ENCODE measurements at regions not wholly inside any gene's neighbourhood (a gene's known extent, or its start where the extent isn't known, plus 50 kb on each side); places are given as distances from the start of the nearest gene placed in this dataset.

DNA sequence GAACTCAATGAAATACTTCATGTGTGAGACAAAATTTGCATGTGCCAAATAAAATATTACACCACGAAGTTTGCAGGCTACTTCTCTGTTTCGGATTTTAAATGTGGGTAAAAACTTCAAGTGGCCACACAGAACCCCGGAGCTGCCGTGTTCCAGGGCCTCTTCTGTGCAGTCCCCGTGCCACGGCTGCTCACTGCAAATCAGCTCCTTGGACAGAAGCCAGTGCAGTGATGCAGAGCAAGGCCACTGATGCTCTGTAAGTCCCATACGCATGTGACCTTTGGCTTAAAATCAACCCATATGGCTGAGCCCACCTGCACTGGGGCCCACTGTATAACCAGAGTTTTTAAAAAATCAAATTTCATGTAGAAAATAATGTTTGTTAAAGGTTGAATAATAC is 1309.4 kb downstream of the TBC1D22A start:
- Histone ChIP-seq H3K4me2 (ENCODE audit: low read depth, low read length, poor library complexity, severe bottlenecking) (no peak overlapping the region), H3K4me1 (ENCODE audit: insufficient read depth, low read length, poor library complexity, severe bottlenecking) (no peaks in the 10 kb centered on the region), H2AFZ (ENCODE audit: low read length) (no peak overlapping the region), H3K27me3 (ENCODE audit: insufficient read depth, low read length, poor library complexity, severe bottlenecking) (no peaks in the 10 kb centered on the region), H3K79me2 (ENCODE audit: insufficient read depth, low read length) (no peaks in the 10 kb centered on the region), H4K20me1 (ENCODE audit: insufficient read depth, low read length, poor library complexity, severe bottlenecking) (no peaks in the 10 kb centered on the region), H3K9me2 (replicated peaks; ENCODE audit: low read depth, low read length) (no peaks in the 10 kb centered on the region), H3K9ac (ENCODE audit: low read depth, low read length, poor library complexity, severe bottlenecking) (no peak overlapping the region), H3K36me3 (ENCODE audit: insufficient read depth, low read length) (no peaks in the 10 kb centered on the region), H3K4me3 (ENCODE audit: low read length, poor library complexity, severe bottlenecking) (no peak overlapping the region), H3K9me3 (ENCODE audit: insufficient read depth, low read depth, low read length) (peaks cover 4% of the 10 kb centered on the region; the same call in 1 of the 2 replicates), H3F3A (ENCODE audit: low read depth) (no peaks in the 10 kb centered on the region)
- TF ChIP-seq EZH2phosphoT487 (IDR thresholded peaks at IDR 0.05; ENCODE audit: borderline replicate concordance): no peak
- TF ChIP-seq, protein P1, sequence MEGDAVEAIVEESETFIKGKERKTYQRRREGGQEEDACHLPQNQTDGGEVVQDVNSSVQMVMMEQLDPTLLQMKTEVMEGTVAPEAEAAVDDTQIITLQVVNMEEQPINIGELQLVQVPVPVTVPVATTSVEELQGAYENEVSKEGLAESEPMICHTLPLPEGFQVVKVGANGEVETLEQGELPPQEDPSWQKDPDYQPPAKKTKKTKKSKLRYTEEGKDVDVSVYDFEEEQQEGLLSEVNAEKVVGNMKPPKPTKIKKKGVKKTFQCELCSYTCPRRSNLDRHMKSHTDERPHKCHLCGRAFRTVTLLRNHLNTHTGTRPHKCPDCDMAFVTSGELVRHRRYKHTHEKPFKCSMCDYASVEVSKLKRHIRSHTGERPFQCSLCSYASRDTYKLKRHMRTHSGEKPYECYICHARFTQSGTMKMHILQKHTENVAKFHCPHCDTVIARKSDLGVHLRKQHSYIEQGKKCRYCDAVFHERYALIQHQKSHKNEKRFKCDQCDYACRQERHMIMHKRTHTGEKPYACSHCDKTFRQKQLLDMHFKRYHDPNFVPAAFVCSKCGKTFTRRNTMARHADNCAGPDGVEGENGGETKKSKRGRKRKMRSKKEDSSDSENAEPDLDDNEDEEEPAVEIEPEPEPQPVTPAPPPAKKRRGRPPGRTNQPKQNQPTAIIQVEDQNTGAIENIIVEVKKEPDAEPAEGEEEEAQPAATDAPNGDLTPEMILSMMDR (conservative IDR thresholded peaks at IDR 0.05; ENCODE audit: low read length): no peak

DNA sequence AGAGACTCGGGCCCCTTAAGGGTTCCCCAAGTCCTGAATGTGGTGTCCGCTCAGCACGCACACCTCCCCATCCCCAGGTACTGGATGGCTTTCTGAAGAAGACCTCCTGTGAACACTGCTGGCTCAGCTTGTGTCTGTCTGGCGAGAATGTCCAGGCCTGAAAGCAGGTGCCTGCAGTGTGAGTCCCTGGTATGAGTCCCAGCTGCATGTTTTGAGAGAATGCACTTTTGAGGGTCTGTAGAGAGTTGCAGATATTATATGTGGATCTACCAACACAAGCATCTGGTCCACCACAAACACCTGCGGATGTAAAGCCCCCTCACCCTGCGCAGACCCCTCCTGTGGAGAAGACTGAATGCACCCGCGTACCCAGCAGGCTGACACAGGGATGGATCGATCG is 1308.9 kb downstream of the TBC1D22A start:
- no peak overlapping the region for H3K9ac ChIP-seq (ENCODE audit: low read depth, low read length, poor library complexity, severe bottlenecking)
- H3K79me2 ChIP-seq (ENCODE audit: insufficient read depth, low read length): no peaks in the 10 kb centered on the region
- H3K4me3 ChIP-seq (ENCODE audit: low read length, poor library complexity, severe bottlenecking): no peak overlapping the region
- H3F3A ChIP-seq (ENCODE audit: low read depth): no peaks in the 10 kb centered on the region
- no peak overlapping the region for H3K4me2 ChIP-seq (ENCODE audit: low read depth, low read length, poor library complexity, severe bottlenecking)
- peaks cover 4% of the 10 kb centered on the region; the same call in 1 of the 2 replicates for H3K9me3 ChIP-seq (ENCODE audit: insufficient read depth, low read depth, low read length)
- H3K27me3 ChIP-seq (ENCODE audit: insufficient read depth, low read length, poor library complexity, severe bottlenecking): no peaks in the 10 kb centered on the region
- H3K4me1 ChIP-seq (ENCODE audit: insufficient read depth, low read length, poor library complexity, severe bottlenecking): no peaks in the 10 kb centered on the region
- TF ChIP-seq, protein P1 (conservative IDR thresholded peaks at IDR 0.05; ENCODE audit: low read length): no peak
- TF ChIP-seq EZH2phosphoT487 (IDR thresholded peaks at IDR 0.05; ENCODE audit: borderline replicate concordance): no peak
- H4K20me1 ChIP-seq (ENCODE audit: insufficient read depth, low read length, poor library complexity, severe bottlenecking): no peaks in the 10 kb centered on the region
- no peak overlapping the region for H2AFZ ChIP-seq (ENCODE audit: low read length)
- no peaks in the 10 kb centered on the region for H3K9me2 ChIP-seq (replicated peaks; ENCODE audit: low read depth, low read length)
- no peaks in the 10 kb centered on the region for H3K36me3 ChIP-seq (ENCODE audit: insufficient read depth, low read length)

DNA sequence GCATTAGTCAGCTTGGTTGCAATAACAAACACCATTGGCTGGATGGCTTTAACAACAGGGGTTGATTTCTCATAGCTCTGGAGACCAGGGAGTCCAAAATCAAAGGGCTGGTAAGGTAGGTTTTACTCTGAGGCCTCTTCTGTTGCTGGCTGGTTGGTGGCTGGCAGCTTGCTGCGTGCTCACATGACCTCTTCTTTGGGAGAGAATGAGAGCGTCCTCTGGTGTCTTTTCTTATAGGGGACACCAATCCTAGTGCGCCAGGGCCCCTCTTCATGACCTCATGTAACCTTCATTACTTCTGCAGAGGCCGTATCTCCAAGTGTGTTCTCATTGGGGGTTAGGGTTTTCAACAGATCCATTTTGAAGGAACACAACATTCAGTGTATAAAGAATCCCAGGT is 1308.3 kb downstream of the TBC1D22A start:
- Histone ChIP-seq H3K27me3 (ENCODE audit: insufficient read depth, low read length, poor library complexity, severe bottlenecking) (no peaks in the 10 kb centered on the region), H3K4me2 (ENCODE audit: low read depth, low read length, poor library complexity, severe bottlenecking) (no peak overlapping the region), H3K4me1 (ENCODE audit: insufficient read depth, low read length, poor library complexity, severe bottlenecking) (no peaks in the 10 kb centered on the region), H3K79me2 (ENCODE audit: insufficient read depth, low read length) (no peaks in the 10 kb centered on the region), H4K20me1 (ENCODE audit: insufficient read depth, low read length, poor library complexity, severe bottlenecking) (no peaks in the 10 kb centered on the region), H3K4me3 (ENCODE audit: low read length, poor library complexity, severe bottlenecking) (no peak overlapping the region), H3K9me2 (replicated peaks; ENCODE audit: low read depth, low read length) (no peaks in the 10 kb centered on the region), H3K9me3 (ENCODE audit: insufficient read depth, low read depth, low read length) (peaks cover 4% of the 10 kb centered on the region; the same call in 1 of the 2 replicates), H2AFZ (ENCODE audit: low read length) (no peak overlapping the region), H3F3A (ENCODE audit: low read depth) (no peaks in the 10 kb centered on the region), H3K9ac (ENCODE audit: low read depth, low read length, poor library complexity, severe bottlenecking) (no peak overlapping the region), H3K36me3 (ENCODE audit: insufficient read depth, low read length) (no peaks in the 10 kb centered on the region)
- TF ChIP-seq EZH2phosphoT487 (IDR thresholded peaks at IDR 0.05; ENCODE audit: borderline replicate concordance): no peak
- TF ChIP-seq, protein P1 (conservative IDR thresholded peaks at IDR 0.05; ENCODE audit: low read length): no peak
